Panc1 (cell line): ENCODE measurements at regions not wholly inside any gene's neighbourhood (a gene's known extent, or its start where the extent isn't known, plus 50 kb on each side); places are given as distances from the start of the nearest gene placed in this dataset.

Source experiments
- ATAC-seq: fragments of 200-7000 bp; cut with Tn5 transposase; 2 replicates; pipeline ENCODE4 v1.9.1; 2020; ENCODE audit warnings: mild to moderate bottlenecking, moderate library complexity
- BruUV-seq: library from RNA; stranded (reverse); fragments of 400-500 nt; replicated peaks from 2 replicates; lab custom pipeline; 2021; lab: Mats Ljungman, UMichigan
- CTCF ChIA-PET: fragments of 300-600 bp; sonication (Branson Sonifier 250); formaldehyde crosslinking; loops from one replicate; lab custom pipeline; 2022; ENCODE audit warnings: antibody characterized with exemption; lab: Charles Lee
- POLR2A ChIA-PET: fragments of 300-600 bp; sonication (Branson Sonifier 250); formaldehyde crosslinking; loops from one replicate; lab custom pipeline; 2022; ENCODE audit warnings: antibody characterized with exemption; lab: Charles Lee
- DNase-seq: peaks from one replicate; pipeline ENCODE4 v3.0.0-alpha.2; 2010; ENCODE audit warnings: low read depth, low spot score
- H3K27ac ChIP-seq: 2 replicates; pipeline ENCODE4 v1.5.1; 2011; ENCODE audit warnings: mild to moderate bottlenecking, low read length, inconsistent platforms
- H3K27me3 ChIP-seq: fragments of 200-500 bp; sonication (Bioruptor generic); 2 replicates; pipeline ENCODE4 v1.6.0; 2014; ENCODE audit warnings: low read length, inconsistent platforms; ENCODE audit not compliant: control insufficient read depth, insufficient read depth
- H3K36me3 ChIP-seq: fragments of 200-500 bp; sonication (Bioruptor generic); 2 replicates; pipeline ENCODE4 v1.5.1; 2014; ENCODE audit warnings: inconsistent platforms, mild to moderate bottlenecking, low read length, moderate library complexity; ENCODE audit not compliant: control insufficient read depth, insufficient read depth
- H3K4me1 ChIP-seq: 2 replicates; pipeline ENCODE4 v1.5.1; 2011; ENCODE audit warnings: inconsistent platforms, mild to moderate bottlenecking, low read length, moderate library complexity; ENCODE audit not compliant: control insufficient read depth, insufficient read depth
- H3K4me3 ChIP-seq, 2 experiments: 2 replicates each; pipeline ENCODE4 v1.5.1; 2011 to 2012; ENCODE audit warnings: low read depth in 2 of 2, low read length in 2 of 2, mild to moderate bottlenecking in 2 of 2, inconsistent platforms in 1 of 2, moderate library complexity in 1 of 2
- H3K9me3 ChIP-seq: fragments of 200-500 bp; sonication (Bioruptor generic); 2 replicates; pipeline ENCODE4 v1.5.1; 2014; ENCODE audit warnings: low read depth, mild to moderate bottlenecking, inconsistent platforms, low read length, moderate library complexity; ENCODE audit not compliant: control insufficient read depth, insufficient read depth
- CTCF ChIP-seq: fragments of 450-650 bp; IDR thresholded peaks from 2 replicates; pipeline ENCODE4 v1.5.1; 2017; ENCODE audit warnings: mild to moderate bottlenecking
- POLR2AphosphoS5 ChIP-seq: IDR thresholded peaks from 2 replicates; pipeline ENCODE4 v1.6.1; 2012; ENCODE audit warnings: mild to moderate bottlenecking, low read depth, low read length, moderate library complexity
- SIN3A ChIP-seq: IDR thresholded peaks from 2 replicates; pipeline ENCODE4 v1.6.1; 2012; ENCODE audit warnings: low read depth, mild to moderate bottlenecking, low read length, moderate library complexity, borderline replicate concordance; ENCODE audit not compliant: insufficient read depth
- TCF7L2 ChIP-seq: IDR thresholded peaks from 2 replicates; pipeline ENCODE4 v1.6.1; 2011; ENCODE audit warnings: mild to moderate bottlenecking, low read depth, low read length, inconsistent platforms
- in situ Hi-C: cut with HindIII; loops from 2 replicates; pipeline ENCODE4 v1.10.0; 2016; ENCODE audit warnings: low sequenced_read_pairs, low pct_unique_long_range_greater_than_20kb
- intact Hi-C: fragments of 100-400 bp; cut with micrococcal nuclease; formaldehyde crosslinking; loops from one replicate; pipeline ENCODE4 v1.10.0; 2022; ENCODE audit not compliant: unreplicated experiment
- TF ChIP-seq, protein P1 (sequence below), 2 experiments: IDR thresholded peaks; 2 replicates each; pipeline ENCODE4 v1.6.1; 2011 to 2012; ENCODE audit warnings: low read depth in 2 of 2, control low read depth in 1 of 2, low read length in 1 of 2, mild to moderate bottlenecking in 1 of 2, moderate library complexity in 1 of 2; ENCODE audit not compliant: insufficient read depth in 1 of 2

GRCh38 chr5:21236971-21237427, 1249.0 kb upstream of the CDH18 start:
- no peak overlapping the region for H3K4me3 ChIP-seq
- H3K36me3 ChIP-seq = no peaks in the 10 kb centered on the region
- in situ Hi-C loops = no loop called here
- BruUV-seq = no TSS peak
- POLR2A ChIA-PET = no interaction called here
- H3K27ac ChIP-seq = no peak overlapping the region
- ATAC-seq (no peak), DNase-seq (no peak)
- intact Hi-C loops = no loop called here
- CTCF ChIA-PET = no interaction called here
- no peaks in the 10 kb centered on the region for H3K4me1 ChIP-seq
- H3K9me3 ChIP-seq = no peaks in the 10 kb centered on the region
- TF ChIP-seq, protein P1, sequence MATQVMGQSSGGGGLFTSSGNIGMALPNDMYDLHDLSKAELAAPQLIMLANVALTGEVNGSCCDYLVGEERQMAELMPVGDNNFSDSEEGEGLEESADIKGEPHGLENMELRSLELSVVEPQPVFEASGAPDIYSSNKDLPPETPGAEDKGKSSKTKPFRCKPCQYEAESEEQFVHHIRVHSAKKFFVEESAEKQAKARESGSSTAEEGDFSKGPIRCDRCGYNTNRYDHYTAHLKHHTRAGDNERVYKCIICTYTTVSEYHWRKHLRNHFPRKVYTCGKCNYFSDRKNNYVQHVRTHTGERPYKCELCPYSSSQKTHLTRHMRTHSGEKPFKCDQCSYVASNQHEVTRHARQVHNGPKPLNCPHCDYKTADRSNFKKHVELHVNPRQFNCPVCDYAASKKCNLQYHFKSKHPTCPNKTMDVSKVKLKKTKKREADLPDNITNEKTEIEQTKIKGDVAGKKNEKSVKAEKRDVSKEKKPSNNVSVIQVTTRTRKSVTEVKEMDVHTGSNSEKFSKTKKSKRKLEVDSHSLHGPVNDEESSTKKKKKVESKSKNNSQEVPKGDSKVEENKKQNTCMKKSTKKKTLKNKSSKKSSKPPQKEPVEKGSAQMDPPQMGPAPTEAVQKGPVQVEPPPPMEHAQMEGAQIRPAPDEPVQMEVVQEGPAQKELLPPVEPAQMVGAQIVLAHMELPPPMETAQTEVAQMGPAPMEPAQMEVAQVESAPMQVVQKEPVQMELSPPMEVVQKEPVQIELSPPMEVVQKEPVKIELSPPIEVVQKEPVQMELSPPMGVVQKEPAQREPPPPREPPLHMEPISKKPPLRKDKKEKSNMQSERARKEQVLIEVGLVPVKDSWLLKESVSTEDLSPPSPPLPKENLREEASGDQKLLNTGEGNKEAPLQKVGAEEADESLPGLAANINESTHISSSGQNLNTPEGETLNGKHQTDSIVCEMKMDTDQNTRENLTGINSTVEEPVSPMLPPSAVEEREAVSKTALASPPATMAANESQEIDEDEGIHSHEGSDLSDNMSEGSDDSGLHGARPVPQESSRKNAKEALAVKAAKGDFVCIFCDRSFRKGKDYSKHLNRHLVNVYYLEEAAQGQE (IDR thresholded peaks at IDR 0.05; ENCODE audit: insufficient read depth in 1 of 2, low read depth in 2 of 2, low read length in 1 of 2) = no peak
- TF ChIP-seq TCF7L2 (no peak), POLR2AphosphoS5 (no peak), CTCF (no peak), SIN3A (no peak)
- no peaks in the 10 kb centered on the region for H3K27me3 ChIP-seq

- H3K4me1 ChIP-seq = no peaks in the 10 kb centered on the region
- no peaks in the 10 kb centered on the region for H3K27me3 ChIP-seq
- H3K9me3 ChIP-seq = no peaks in the 10 kb centered on the region
- ChIA-PET CTCF (no interaction called here), POLR2A (no interaction called here)
- in situ Hi-C loops = no loop called here
- no peak overlapping the region for H3K4me3 ChIP-seq
- no peak for ATAC-seq
- TF ChIP-seq, protein P1 (IDR thresholded peaks at IDR 0.05; ENCODE audit: insufficient read depth in 1 of 2, low read depth in 2 of 2, low read length in 1 of 2) = no peak
- TF ChIP-seq TCF7L2 = no peak
- TF ChIP-seq POLR2AphosphoS5 = no peak
- no peaks in the 10 kb centered on the region for H3K36me3 ChIP-seq
- no peak for DNase-seq
- BruUV-seq = no TSS peak
- no peak overlapping the region for H3K27ac ChIP-seq
- intact Hi-C loops = no loop called here
Measured at GRCh38 chr5:21236104-21236503, 1248.1 kb upstream of the CDH18 start.
